Stimulated activated CD8-positive, alpha-beta memory T cell treated with anti-CD3 and anti-CD28 coated beads, Interleukin-15, amount 100 ng/mL, for 24 hours (primary cell): ENCODE measurements at regions not wholly inside any gene's neighbourhood (a gene's known extent, or its start where the extent isn't known, plus 50 kb on each side); places are given as distances from the start of the nearest gene placed in this dataset.
"Not testable (repeated sequence)": the region's sequence is repeated elsewhere in the genome, so short reads cannot be mapped to it uniquely, and the experiment has no call there.

Experiments used
- DNase-seq: peaks from one replicate; pipeline ENCODE4 v3.0.0-alpha.2; 2020; ENCODE audit warnings: low read depth

DNA sequence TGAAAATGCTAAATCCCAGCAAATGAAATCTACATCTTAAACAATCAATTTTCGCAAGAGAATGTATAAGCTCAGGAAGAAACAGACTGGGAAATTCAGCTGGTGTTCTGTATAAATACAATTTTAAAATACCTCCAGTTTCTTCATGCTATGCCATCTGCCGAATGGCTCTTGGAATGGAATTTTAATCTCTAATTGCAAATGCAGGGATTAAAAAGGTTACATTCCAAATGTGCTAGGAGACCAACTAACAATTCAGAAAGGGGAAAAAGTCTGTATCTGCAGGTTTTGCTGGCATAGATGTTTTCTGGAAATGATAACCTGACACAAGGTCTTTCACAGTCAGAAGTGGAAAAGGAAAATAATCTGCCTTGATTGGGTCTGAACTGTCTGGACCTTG, 379.7 kb downstream of the MAT2B start:
- no peak for DNase-seq

DNA sequence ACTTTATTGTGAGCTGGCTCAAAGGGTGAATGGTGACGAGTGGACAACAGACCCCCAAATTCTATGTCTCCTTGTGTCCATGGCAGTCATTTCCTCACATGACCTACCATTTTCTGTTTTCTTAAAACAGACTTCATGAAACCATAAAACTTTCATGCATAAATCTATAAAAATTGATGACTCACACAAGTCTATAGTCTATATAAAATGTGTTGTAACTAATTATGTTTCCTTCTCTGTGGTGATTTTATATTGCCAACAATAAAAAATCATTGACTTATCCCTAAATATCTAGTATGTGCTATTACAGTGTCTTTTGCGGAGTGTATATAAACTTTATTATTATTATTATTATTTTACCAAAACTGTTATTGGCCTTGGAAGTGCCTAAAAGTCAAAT, 382.4 kb downstream of the MAT2B start:
- DNase-seq, result no peak

GRCh38 chr5:163888366-163888765, 382.9 kb downstream of the MAT2B start:
- DNase-seq, result no peak

GRCh38 chr5:163889369-163889768, 383.9 kb downstream of the MAT2B start:
- DNase-seq, result no peak

- DNase-seq, result no peak
Measured at GRCh38 chr5:163890261-163890660, 384.8 kb downstream of the MAT2B start.

DNA sequence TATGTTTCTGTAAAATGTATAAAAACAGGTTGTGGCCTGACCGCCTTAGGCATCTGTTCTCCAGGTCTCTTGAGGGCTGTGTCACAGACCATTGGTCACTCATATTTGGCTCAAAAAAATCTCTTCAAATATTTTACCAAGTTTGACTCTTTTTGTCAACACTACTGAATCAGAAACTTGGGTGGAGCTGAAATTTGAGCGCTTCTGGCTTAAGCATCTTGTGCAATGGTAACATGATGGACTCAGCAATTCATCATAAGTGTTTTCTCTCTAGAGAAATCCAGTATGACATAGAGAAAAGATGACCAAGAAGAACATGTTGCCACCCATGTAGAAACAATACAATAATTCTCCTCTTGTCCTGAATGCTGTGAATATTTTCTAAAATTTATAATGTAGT, 387.9 kb downstream of the MAT2B start:
- no peak for DNase-seq

GRCh38 chr5:163894645-163895044, 389.2 kb downstream of the MAT2B start:
- no peak for DNase-seq

DNA sequence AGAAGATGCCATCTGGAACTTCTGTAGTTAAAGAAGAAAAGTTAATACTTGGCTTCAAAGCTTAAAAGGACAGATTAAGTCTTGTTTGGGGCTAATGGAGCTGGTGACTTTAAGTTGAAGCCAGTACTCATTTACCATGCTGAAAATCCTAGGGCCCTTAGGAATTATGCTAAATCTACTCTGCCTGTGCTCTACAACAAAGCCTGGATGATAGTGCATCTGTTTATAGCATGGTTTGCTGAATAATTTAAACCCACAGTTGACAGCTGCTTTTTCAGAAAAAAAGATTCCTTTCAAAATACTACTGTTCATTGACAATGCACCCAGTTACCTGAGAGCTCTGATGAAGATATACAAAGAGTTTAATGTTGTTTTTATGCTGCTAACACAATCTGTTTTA, 393.5 kb downstream of the MAT2B start:
- DNase-seq, result no peak

- not testable (repeated sequence) for DNase-seq
Measured at GRCh38 chr5:163907783-163908182, 402.4 kb downstream of the MAT2B start.

GRCh38 chr5:163908253-163908652, 402.8 kb downstream of the MAT2B start:
- no peak for DNase-seq

DNA sequence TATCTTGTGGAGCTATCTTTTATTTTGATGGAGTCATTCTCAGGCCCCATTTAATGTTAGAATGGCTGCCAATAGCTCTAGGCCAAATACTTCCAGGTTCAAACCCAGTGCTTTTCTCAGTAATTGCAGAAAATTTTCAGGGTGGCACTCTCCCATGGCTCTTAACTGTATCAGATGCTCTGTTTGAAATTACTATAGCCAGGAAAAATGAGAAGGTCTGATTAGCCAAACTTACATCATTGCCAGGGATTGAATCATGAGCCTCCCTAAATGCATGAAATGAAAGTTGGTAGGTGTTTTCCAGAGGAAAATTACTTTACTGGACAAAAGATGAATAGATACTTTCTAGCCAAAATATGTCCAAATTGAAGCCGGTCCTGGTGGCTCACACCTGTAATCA, 404.8 kb downstream of the MAT2B start:
- no peak for DNase-seq

- no peak for DNase-seq
Measured at GRCh38 chr5:163912046-163912445, 406.6 kb downstream of the MAT2B start.

DNA sequence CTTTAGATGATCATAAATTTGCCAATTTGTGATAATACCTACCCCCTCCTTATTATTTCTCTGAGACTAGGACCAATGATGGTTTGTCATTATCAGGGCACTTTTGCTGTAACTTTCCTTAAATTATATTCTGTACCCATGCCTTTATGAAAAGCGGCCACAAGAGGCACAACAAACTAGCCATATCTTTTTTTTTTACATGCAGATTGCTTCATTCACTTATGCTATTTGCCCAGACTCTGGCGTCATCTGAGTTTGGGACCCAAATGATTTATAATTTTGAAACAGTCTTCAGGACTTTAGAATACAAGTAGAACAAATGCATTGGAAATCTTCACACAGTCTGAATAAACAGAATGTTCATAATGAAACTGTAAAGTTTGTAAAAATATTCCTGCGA, 408.1 kb downstream of the MAT2B start:
- DNase-seq, result no peak

DNA sequence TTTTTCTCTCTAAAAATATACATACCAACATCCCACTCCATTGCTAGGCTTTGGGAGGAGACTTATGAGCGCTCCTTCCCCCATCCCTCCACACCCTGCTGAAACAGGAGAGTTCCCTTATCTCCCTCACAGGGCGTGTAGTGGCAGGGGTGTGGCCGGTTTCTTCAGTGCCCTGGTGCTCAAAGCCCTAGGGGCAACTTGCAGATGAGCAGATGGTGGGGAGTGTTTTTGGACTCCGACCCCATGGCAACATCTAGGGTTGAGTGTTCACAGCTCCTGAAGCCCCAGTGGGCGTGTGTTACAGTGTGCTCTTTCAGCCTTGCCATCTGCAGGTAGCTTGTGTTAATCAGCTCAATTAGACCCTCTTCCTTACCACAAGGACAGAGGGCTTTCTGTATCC, 409.5 kb downstream of the MAT2B start:
- no peak for DNase-seq

GRCh38 chr5:163915481-163915961, 410.1 kb downstream of the MAT2B start:
- DNase-seq, result no peak

GRCh38 chr5:163916376-163916775, 411.0 kb downstream of the MAT2B start:
- DNase-seq, result no peak

GRCh38 chr5:163916861-163917260, 411.4 kb downstream of the MAT2B start:
- no peak for DNase-seq

- no peak for DNase-seq
Measured at GRCh38 chr5:163917747-163918146, 412.3 kb downstream of the MAT2B start.

DNA sequence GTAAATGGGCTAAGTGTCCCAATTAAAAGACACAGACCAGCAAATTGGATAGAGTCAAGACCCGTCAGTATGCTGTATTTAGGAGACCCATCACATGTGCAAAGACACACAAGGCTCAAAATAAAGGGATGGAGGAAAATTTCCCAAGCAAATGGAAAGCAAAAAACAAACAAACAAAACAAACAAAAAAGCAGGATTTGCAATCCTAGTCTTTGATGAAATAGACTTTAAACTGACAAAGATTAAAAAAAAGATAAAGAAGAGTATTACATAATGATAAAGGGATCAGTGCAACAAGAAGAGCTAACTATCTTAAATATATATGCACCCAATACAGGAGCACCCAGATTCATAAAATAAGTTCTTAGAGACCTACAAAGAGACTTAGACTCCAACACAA, 429.6 kb downstream of the MAT2B start:
- DNase-seq, result not testable (repeated sequence)

GRCh38 chr5:163938595-163938994, 433.2 kb downstream of the MAT2B start:
- DNase-seq, result no peak

DNA sequence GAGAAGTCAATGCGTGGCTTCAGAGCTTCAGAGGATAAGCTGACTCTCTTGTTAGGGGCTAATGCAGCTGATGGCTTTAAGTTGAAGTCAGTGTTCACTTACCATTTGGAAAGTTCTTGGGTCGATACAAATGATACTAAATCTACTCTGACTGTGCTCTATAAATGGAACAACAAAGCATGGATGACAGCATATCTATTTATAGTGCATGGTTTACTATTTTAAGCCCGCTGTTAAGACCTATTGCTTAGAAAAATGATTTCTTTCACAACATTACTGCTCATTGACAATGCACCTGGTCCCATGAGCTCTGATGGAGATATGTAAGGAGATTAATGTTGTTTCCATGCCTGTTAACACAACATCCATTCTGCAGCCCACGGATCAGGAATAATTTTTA, 435.7 kb downstream of the MAT2B start:
- no peak for DNase-seq

- DNase-seq, result no peak
Measured at GRCh38 chr5:163943546-163943945, 438.1 kb downstream of the MAT2B start.

DNA sequence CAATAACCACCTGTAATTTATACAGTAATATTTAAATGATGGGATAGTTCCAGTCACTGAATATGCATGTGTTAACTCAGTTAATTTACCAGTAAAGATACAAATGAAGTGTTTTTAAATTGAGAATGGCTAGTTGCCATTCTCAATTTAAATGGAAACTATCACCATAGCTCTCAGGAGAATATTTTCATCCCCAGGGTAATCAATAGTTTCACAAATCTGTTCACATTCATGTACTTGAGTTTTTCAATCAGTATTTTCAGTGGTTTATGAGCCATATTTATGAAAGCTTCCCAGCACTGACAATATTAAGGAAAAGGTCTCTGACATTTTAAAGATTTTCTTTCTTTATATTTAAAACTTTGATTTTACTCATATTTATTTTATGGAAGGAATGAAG, 439.3 kb downstream of the MAT2B start:
- no peak for DNase-seq

DNA sequence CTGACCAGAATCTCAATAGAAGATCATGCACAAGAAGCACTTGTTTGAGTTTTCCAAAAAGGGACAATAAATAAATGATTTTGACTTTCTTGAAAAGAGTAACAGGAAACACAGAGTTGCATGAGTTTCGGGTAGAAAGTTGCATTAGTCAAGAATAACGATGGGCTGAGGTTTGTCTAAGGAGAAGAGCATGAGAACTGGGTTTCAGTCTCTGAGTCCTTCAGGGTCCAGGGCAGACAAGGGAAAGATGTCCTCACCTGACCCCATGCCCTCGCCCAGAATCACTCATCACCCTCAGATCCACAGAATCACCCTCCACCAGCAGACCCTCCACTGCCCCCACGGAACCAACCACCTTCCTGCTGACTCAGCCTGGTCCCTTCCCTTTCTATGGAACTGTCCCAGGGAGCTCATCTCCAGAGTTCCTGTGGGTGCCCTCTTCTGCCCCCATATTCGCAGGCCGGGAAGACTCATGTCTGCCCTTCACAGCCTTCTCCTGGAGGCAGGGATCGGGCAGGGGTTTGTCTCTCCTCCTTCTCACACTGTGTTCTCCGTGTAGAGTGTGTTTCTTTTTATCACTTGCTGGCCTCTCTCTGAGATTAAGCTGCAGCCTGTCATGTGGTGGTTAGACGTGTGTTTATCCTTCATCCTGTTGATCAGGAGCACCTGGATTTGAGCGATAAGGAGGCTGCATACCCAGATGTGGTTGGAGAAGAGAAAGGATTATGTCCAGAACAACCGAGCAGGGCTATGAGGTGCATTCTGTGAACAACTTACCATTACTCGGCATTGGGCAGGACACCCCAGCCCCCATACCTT, 442.6 kb downstream of the MAT2B start:
- no peak for DNase-seq
